ENCODE measurements at regions not wholly inside any gene's neighbourhood (a gene's known extent, or its start where the extent isn't known, plus 50 kb on each side); places are given as distances from the start of the nearest gene placed in this dataset.
"Not testable (repeated sequence)": the region's sequence is repeated elsewhere in the genome, so short reads cannot be mapped to it uniquely, and the experiment has no call there.

DNA sequence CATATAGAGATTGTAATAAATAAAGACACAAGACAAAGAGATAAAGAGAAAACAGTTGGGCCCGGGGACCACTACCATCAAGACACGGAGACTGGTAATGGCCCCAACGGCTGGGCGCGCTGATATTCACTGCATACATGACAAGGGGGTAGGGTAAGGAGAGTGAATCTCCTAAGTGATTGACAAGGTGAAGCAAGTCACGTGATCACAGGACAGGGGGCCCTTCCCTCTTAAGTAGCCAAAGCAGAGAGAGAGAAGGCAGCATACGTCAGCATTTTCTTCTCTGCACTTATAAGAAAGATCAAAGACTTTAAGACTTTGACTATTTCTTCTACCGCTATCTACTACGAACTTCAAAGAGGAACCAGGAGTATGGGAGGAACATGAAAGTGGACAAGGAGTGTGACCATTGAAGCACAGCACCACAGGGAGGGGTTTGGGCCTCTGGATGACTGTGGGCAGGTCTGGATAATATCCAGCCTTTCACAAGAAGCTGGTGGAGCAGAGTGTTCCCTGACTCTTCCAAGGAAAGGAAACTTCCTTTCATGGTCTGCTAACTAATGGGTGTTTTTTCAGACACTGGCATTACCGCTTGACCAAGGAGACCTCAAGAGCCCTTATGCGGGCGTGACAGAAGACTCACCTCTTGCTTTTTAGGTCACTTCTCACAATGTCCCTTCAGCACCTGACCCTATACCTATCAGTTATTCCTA lies 75.6 kb downstream of the MRPL39 start:
- not testable (repeated sequence) for DNase-seq

- no peak for DNase-seq
Measured at GRCh38 chr21:25528515-25528914, 78.8 kb downstream of the MRPL39 start.

- no peak for DNase-seq
Measured at GRCh38 chr21:25518491-25518911, 88.8 kb downstream of the MRPL39 start.

DNA sequence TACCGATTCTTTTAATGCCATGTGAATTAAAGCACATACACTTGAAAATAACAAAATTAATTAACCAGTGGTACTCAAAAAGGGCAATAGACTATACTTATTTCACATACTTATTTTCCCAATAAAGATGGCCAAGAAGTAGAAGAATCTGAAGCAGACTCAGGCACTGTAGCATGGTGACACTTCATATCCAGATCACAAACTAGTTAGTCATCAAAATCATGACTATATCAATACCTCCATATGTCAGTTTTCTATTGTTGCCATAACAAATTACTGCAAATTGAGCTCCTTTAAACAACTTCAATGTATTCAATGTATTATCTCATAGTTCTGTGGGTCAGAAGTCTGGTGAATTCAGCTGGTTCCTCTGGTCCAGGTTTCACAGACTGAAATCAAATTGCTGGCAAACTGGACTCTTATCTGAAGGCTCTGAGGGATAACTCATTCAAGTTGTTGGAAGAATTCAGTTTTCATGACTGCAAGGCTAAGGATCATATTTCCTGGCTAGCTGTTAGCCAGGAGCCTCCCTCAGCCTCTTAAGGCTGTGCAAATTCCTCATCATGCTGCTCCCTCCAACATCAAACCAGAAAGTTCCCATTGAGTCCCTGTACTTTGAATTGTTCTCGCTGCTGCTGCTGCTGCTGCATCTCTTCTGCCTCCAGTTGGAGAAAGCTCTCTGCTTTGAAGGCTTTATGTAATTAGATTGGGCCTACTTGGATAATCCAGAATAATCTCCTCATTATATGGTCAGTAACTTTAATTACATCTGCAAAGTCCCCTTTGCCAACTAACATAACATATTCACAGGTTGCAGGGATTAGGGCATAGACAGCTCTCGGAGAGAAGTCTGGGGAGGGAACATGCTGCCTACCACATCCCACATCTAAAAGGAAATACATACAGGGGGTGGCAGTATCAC lies 91.5 kb downstream of the MRPL39 start:
- no peak for DNase-seq

GRCh38 chr21:25513810-25514209 lies 93.5 kb downstream of the MRPL39 start:
- no peak for DNase-seq

GRCh38 chr21:25512095-25513081 lies 94.9 kb downstream of the MRPL39 start:
- DNase-seq: no peak

GRCh38 chr21:25509862-25510261 lies 97.4 kb downstream of the MRPL39 start:
- peak in 1 of 5 experiments; percentile 58 for DNase-seq

DNA sequence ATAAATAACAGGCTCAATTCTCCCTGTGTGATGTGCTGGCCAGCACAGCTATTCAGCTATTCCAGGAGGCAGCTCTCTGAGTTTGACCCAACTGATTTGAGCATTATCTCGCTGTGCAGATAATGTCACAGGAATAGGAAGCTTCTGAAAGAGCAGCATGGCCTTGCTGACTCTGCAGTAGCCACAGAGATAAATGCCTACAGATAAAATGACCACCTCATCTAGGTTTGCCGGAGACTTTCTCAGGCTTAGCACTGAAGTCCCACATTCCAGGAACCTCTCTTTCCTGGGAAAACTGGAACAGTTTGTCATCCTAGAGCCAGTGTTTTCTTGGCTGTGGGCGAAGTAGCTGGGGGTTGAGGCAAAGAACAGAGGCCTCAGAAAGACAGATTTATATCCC lies 98.9 kb downstream of the MRPL39 start:
- DNase-seq: peak in 1 of 5 experiments; percentile 30

GRCh38 chr21:25507522-25507921 lies 99.8 kb downstream of the MRPL39 start:
- peak in 1 of 5 experiments; percentile 80 for DNase-seq

- DNase-seq: no peak
Measured at GRCh38 chr21:25506887-25507286, 100.4 kb downstream of the MRPL39 start.

DNA sequence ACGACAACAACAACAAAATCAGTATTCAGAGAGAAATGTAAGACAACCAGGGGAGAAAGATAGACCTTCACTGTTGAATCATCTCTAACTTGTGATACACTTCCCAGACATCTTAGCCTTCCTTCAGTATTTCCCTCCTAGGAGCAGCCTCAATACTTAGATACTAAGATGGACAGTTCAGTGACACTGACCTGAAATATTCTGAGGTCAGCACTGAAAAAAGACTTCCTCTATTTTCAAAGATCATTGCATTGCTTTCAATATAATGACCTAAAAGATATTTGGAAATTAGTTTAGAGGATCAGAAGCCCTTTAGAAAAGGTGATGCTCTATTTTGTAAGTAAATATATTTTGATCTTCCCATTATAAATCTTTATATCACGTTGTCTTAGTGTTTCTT lies 101.0 kb downstream of the MRPL39 start:
- DNase-seq: no peak

GRCh38 chr21:25503981-25504380 lies 103.3 kb downstream of the MRPL39 start:
- no peak for DNase-seq

DNA sequence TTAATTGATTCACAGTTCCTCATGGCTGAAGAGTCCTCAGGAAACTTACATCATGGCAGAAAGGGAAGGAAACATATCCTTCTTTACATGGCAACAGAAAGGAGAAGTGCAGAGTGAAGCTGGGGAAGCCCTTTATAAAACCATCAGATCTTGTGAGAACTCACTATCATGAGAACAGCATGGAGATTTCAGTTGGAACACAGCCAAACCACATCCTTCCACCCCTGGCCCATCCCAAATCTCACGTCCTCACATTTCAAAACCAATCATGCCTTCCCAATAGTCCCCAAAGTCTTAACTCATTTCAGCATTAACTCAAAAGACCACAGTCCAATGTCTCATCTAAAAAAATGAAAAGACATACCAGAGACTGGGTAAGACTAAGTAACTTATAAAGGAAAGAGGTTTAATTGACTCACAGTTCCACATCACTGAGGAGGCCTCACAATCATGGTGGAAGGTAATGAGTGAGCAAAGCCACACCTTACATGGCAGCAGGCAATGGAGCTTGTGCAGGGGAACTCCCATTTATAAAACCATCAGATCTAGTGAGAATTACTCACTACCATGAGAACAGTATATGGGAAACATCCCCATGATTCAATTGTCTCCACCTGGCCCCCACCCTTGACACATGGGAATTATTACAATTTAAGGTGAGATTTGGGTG lies 105.2 kb downstream of the MRPL39 start:
- DNase-seq: peak in 2 of 5 experiments; percentile 36 to 54

DNA sequence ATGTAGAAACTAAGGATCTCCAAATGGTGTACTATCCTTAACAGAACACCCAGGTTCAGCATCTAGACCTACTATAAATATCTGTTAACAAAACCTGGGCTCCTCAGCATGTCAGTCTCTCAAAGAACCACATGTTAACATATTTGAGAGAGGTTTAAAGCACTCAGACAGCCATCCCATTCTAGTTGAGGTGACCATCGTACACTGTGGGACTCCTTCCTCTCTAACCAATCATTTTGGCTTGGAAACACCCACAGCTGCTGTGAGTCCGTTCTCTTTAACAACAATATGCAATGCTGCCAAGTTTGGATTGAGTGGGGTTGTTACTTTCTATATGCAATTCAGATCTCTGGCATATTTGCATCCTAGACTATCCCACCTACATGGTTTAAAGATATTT lies 105.8 kb downstream of the MRPL39 start:
- no peak for DNase-seq

- DNase-seq: no peak
Measured at GRCh38 chr21:25500598-25500997, 106.7 kb downstream of the MRPL39 start.

DNA sequence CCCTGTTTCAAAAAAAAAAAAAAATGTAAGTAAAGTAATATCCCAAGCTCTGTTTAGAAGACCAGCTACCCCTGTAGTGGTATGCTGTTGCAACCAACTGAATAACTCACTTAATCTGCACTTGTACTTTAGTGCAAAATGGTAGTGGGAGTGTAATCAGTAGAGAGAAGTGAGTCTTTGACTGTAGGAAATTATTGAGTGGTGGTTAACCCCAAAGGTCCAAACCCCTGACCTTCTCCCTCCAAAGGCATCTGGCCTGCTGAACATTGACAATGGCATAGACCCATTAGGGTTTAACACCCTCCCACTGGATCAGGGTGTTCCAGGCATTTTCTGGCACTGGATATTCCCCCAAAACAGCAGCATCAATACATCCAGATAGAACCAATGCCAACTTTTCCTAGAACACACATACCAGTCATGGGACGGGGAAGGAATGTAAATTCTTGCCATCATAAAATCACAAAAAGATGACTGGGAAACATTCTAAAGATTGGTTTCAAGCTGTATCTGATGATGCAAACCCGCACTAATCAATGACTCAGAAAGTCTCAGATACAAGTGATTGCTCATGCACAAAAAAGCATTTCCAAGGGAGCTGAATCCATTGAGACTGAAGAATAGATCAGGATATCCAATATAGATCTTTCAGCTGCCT lies 110.3 kb downstream of the MRPL39 start:
- DNase-seq: no peak

DNA sequence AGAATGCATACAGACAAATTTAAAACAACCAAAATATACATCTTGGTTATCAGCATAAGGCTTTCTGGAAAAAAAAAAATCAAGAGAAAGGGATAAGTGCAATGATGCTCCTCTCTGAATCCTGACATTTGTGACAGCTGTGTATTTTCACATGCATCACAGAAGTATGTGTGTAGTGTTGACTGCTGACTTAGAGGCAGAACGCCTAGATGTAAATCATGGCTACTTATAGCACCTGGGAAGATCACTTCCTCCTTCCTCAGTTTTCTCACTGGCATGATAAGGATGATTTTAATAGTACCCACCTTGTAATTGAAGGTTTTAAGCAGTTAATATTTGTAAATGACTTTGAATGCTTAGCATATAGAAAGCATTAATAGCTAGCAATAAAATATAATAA lies 112.5 kb downstream of the MRPL39 start:
- DNase-seq: no peak

GRCh38 chr21:25493722-25494121 lies 113.6 kb downstream of the MRPL39 start:
- DNase-seq: no peak

GRCh38 chr21:25491267-25491666 lies 116.0 kb downstream of the MRPL39 start:
- DNase-seq: peak in 1 of 5 experiments; percentile 41

GRCh38 chr21:25490742-25491141 lies 116.5 kb downstream of the MRPL39 start:
- DNase-seq: peak in 1 of 5 experiments; percentile 49

GRCh38 chr21:25489673-25490072 lies 117.6 kb downstream of the MRPL39 start:
- no peak for DNase-seq
